HG03439 (cell line): ENCODE measurements at regions not wholly inside any gene's neighbourhood (a gene's known extent, or its start where the extent isn't known, plus 50 kb on each side); places are given as distances from the start of the nearest gene placed in this dataset.
A peak's percentile ranks its signal among the peaks of the same experiment; 100 is the strongest.

Source experiments
- ATAC-seq: cut with Tn5 transposase; IDR thresholded peaks from one replicate; pipeline ENCODE4 v1.9.1; 2021; ENCODE audit warnings: mild to moderate bottlenecking, moderate library complexity; ENCODE audit not compliant: unreplicated experiment

DNA sequence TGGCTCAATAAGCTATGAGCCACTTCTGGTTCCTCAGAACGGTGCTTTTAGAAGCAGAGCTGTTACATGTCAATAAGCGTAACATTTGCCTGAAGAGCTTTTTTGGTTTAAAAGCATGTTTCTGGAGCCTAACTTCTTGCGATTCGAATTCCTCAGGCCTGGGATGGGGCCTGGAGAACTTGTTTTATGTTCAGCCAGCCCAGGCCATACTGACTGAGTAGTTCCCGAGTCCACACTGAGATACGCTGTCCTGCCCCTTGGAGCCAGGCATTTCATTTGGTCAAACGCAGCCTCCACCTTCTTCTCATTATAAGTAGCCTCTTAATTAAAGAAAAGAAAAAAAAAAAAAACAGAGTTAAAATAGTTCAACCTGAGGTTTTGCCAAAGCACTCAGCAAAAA is 260.6 kb upstream of the ANKRD55 start:
- no peak for ATAC-seq

DNA sequence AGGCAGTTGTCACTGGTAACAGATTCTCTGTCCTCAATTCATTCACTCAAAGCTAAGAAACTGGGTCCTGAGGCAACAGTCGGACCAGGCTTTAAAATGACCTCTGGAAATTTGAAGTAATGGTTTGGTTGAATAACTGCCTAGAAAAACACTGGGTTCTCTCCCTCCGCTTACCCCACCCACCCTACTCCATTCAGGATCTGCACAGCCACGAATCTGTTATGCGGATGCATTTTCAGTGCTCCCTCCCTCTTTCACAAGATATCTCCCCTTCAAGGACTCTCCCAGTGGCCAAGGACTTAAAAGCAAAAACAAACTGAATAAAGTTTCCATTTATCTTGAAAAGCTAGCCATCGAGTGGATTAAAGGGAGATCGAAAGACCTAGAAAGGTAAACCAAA is 260.2 kb upstream of the ANKRD55 start:
- ATAC-seq: no peak

DNA sequence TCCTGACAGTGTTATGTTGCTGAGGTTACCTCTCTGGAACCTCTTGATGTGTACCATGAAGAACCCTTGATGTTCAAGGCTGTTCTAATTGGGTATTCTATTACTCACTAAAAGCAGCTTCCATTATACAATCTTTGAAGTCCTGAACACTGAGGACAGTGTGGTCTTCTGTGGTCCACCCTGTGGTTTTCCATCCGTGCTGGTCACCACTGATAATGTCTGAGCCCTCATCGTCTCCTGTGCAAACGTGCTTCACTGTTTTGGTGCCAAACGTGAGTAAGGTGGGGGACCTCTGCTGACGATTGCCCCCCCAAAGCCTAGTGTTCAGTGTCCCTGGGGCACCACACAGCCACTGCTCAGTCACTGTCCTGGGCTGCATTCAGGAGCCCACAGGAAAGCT is 259.7 kb upstream of the ANKRD55 start:
- ATAC-seq: no peak

DNA sequence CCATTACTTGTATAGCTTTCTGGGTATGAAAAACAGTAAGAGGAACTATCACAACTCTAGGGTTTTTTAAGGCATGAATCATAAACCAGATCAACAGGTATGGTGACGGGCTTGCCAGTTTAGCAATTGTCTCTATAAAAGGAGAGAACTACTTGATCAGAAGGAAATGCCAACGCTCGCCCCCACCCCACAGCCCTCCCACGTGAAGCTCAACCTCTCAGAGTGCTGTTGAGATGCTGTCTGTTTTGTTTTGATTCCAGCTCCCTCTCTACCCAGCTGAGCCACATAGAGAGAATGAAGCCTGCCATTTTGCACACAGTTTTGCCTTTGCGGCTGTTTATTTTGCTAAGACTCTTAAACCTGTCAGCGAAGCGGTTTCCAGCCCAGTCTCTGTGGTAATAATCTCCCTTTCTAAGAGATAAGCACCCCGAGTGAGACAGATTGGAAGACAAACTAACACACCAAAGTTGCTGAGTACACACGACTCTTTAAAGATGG is 257.9 kb upstream of the ANKRD55 start:
- no peak for ATAC-seq

DNA sequence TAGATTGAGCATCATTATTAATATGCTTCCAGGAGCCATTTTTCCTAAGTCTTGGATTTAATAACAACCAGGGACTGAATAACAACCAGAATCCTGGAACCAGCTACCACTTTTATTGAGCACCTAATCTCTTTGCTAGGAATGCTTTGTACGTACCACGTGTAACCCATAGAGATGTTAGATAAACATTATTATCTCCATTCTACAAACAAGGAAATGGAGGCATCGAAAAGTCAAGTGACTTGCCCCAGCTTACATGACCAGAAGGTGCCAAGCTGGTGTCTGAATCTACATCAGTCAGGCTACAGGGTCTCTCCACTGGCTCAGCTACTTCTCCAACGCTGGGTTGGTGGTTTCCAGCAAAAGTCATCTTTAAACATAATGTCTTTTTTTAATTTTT is 256.1 kb upstream of the ANKRD55 start:
- ATAC-seq: no peak

DNA sequence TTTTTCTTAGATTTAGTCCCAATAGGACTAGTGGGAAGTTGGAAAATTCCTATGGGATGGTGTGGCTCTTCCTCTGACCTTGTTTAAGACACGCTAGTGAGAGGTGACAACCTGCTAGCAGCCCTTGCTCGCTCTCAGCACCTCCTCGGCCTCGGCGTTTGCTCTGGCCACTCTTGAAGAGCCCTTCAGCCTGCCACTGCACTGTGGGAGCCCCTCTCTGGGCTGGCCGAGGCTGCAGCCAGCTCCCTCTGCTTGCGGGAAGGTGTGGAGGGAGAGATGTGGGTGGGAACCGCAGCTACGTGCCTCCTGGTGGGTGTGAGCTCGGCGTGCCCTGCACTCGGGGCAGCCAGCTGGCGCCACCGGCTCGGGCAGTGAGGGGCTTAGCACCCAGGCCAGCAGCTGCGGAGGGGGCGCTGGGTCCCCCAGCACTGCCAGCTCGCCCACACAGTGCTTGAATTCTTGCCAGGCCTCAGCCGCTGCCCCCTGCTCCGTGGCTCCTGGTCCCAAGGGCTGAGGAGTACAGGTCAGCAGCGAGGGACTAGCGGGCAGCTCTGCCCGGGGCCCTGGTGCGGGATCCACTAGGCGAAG is 254.5 kb upstream of the ANKRD55 start:
- ATAC-seq: no peak

DNA sequence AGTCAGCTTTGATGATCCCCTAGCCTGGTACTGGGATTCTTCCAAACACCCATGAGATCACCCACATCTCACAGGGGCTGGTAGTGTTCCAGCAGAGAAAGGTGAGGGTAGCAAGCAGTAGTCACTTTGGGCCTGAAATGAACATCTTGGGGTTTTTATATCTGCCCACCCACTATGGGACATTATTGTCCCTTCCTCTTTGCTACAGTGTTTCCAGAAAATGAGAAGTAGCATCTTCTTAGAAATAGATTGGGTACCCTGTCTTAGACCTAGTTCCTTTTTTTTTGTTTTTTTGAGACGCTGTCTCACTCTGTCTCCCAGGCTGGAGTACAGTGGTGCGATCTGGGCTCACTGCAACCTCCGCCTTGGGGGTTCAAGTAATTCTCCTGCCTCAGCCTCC is 249.2 kb upstream of the ANKRD55 start:
- ATAC-seq: no peak

DNA sequence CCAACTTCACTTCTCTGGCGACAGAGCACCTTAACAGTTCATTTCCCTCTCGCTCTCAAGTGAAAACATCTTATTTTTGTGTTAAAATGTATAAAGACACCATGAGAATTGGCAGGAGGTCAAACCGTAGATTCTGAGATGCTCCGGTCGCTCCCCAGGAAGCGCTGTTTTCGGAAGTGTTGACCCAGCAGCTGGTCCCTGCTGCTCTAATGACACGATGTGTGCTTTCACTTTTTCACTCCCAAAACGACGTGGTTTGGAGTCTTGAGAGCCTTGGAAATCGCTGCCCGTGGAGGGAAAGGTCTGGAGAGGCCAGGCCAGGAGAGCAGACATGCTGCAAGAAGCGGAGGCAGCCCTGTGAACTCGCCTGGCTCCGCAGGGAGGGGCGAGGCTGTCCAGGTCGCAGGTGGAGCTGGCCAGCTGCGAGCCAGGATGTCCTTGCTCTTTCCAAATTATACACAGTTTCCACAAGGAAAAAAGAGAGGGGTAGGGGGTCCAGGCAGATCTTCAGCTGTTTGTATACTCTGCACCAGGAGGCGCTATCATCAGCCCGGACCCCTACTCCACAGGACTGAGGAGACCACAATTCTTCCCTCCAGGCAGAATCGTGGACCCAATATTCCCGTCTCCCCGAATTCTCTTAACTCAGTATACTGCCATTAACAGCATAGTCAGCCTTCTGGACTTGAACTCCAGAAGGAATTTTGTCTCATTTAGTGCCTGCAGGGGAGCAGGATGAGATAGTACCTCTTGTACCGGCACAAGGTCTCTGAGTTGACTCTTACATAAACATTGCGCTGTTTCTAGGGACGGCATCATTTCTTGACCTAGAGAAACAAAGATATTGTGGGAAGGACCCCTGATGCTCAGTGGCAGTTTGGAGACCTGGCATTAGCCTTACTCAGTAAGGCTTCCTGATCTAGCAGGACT is 248.6 kb upstream of the ANKRD55 start:
- ATAC-seq: no peak

DNA sequence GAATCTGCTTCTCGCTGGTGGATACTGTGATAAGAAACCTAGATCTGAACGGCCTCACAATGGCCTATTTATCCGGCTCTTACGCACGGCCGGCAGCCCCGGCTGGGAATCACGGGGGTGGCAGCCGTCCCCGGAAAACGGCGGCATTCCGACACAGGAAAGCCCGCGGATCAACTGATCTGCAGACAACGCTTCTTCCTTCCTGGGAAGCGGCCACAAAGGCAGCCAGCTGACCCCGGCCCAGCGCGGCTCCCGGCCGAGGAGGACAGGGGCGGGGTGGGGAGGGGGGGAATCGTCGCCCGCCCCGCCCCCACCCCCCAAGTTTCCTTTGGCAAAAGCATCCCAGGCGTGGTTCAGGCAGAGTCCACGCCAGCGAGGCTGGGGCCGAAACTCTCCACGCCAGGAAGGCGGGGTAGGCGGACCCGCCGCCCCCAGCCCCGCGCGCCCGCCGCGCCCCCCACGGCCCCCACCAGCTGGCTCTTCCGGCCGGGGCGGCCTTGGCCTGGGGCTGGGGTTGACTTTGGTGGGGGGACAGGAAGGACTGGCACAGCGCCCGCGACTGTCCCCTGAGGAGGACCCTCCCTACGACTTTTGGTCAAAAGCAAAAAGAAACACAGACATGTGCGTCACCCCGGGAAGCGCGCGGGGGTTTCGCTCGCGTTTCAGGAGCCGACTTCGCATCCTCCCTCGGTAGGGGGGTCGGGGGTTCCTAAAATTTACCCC is 247.7 kb upstream of the ANKRD55 start:
- ATAC-seq: no peak

DNA sequence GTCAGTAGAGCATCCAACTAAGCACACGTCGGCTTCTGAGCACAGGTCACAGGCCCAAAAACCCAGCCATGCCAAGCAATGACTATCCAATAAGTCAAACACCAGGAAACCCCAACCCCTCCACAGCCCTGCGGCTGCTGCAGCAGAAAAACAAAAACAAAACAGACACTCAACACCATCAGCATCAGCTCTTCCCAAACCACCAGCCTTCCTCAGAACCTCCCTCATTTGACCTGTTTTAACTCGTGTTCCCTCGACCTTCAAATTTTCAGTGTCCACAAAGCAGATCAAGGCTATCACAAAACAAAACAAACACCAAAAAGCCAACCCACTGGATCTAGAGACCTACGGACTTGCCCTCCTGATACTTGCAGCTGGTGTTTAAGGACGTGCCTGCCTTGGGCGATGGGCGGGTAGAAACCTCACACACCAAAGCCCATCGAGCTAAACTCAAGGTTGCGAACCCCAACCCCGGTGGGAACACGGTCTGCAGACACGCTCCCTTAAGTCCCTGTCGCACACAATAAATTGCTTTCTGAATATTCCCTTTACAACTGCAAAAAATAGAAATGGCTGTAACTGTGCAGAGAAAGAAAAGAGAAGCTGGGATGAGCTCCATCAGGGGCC is 247.1 kb upstream of the ANKRD55 start:
- ATAC-seq: peak; percentile 35

DNA sequence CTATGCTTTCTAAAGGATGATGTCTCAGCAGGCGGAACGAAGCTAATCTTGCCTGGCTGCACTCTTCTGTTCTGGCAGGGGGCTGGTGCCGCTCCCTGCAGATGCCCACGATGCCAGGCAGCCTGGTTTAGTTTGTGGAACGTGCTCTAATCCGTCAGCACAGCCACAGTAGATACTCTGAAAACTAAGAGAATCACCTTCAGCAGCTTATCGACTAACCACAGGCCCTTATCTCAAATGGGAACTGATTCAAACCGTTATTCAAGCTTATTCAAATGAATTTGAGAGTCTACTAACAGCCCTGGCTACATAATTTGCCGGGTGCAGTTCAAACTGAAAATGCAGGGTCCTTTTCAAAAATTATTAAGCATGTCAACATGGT is 246.6 kb upstream of the ANKRD55 start:
- peak; percentile 46 for ATAC-seq

DNA sequence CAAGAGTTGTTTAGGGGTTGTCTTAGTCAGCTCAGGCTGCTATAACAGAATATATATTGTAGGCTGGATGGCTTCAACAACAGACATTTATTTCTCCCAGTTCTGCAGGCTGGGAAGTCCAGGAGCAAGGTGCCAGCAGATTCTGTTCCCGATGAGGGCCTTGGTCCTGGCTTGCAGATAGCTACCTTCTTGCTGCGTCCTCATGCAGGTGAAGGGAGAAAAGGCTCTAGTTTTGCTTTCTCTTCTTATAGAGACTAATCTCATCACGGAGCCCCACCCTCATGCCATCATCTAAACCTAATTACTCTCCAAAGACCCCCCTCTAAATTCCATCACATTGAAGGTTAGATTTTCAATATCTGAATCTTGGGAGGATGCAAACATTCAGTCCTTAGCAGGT is 246.0 kb upstream of the ANKRD55 start:
- no peak for ATAC-seq

DNA sequence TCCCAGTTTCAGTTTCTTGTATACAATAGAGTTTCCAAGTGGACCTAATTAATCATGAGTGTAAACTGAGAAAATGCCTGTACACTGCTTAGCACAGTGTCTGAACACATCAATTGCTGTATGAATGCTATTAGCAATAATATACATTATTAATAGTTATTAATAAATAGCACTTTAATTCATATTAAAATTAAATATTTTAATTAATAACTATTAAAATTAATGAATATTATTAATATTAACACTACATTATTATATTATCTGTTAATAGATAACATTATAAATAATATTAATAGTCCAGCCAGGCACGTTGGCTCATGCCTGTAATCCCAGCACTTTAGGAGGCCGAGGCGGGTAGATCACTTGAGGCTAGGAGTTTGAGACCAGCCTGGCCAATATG is 244.9 kb upstream of the ANKRD55 start:
- no peak for ATAC-seq

DNA sequence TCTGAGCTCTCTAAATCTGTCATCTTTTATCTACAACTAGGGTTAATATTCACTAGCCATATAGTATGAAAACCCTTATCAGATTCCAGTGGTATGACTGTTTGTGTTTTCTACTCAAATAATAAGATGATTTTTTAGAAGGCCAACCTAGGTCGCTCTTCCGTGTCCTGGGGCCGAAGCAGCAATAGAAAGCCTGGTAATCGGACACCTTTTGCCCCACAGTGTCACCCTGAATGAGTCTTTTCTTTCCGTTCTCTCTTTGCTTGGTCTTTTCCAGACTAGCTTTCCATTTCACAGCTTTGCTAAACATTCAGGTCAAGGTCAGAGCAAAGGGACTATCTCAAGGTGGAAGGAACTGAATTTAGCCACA is 243.3 kb upstream of the ANKRD55 start:
- no peak for ATAC-seq

DNA sequence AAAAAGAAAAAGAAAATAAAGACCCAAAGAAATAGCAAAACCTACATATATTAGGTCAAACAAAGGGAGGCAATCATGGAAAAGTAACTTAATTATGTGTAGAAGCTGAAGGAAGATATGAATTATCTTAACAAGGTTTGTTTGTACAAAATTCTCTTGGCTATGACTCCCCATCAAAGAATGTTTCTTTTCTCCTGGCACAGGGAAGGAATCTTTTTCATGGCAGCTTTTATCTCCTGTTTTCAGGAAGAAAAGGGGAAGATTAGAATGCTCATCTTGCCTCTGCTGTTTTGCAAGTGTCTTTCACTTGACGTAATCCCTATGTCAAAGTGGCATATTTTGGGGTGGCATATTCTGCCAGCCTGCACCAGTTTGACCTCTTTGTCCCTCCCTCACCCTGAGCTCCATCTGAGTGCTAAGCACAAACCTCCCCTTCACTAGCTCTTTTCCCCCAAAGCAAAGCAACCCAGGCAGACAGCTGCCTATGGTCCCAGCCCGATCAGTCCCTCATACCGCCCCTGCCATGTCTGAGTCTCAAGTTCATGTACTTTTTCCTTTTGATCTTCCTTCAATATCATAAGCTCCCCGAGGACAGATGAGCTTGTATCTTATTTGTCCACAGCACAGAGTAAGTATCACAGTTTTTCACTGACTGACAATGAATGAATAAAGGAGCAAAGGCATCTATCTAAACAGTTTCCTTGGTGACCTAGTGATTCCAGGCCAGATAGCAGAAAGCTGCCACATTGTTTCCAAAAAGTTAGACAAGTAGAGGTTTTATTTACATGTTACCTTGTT is 242.8 kb upstream of the ANKRD55 start:
- no peak for ATAC-seq

DNA sequence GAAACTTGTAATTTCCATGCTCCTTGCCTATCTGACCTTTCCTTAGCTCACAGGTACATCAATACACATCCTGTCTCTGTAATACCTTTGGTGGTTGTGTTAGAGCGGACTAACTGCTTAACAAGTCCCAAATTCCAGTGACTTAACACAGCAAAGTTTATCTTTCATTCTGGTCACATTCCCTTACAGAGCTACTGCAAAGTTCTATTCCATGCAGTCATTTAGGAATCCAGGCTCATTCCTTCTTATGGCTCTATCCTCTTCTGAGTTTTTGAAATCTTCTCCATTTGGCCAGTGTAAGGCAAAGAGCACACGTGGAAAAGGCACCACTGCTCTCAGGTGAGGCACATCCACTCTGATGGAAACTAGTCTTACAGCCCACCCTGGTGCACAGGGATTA is 238.6 kb upstream of the ANKRD55 start:
- ATAC-seq: no peak

DNA sequence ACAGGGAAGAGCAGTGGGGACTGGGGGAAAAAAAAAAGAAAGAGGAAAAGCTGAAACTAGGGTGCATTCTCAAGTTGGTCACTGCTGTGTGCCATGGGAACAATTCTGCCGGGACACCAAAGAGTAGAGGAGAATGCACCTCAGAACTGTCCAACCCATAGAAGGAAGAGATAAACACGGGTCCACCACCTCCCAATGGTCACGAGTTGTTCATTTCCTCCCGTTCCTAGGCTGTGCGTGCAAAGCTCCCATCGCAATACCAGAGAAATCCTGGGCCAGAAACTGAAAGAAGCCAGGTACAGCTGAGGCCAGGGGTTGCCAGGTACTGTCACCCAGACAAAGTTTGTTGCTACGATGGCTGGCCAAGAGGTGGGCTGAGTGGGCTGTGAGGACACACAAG is 236.9 kb upstream of the ANKRD55 start:
- ATAC-seq: no peak

DNA sequence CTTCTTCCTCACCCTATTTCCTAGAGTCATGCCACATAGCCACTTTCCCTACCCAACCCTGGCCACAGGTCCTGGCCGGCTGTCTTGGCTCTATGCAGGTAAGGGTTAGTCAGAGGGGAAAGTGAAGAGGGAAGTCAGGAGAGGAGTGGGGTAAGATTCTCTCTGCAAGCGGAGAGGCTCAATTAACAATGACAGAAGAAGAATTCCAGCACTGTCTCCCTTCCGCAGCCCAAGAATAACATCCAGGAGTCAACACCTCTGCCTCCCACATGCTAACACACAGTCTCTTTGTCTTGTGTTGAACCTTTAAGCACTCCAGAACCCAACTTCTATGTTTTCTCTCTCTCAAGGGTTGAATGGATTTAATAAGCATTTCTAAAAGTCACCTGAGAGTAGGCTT is 235.1 kb upstream of the ANKRD55 start:
- no peak for ATAC-seq

DNA sequence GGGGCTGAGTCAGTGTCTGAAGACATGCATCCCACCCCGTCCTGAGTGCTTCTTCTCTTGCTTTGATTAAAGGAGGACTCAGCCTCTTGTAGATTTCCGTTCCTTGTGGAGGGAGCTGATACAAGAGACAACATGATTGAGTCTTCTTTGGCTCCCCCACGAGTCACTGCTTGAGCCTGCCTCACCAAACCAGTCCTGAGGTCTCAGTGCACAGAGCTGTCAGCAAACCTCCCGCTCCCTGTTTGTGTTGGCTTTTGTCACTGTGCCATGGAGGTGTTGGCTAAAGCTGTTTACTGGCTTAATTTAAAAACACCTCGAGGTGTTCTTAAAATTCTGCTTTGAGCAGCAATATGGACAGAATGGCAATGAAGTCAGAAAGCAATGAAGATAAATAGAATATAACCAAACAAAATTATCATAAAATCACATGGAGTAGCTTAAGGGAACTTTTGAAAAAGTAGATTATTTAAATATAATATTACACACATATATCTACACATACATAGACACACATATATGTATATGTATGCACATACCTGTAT is 234.1 kb upstream of the ANKRD55 start:
- ATAC-seq: no peak

DNA sequence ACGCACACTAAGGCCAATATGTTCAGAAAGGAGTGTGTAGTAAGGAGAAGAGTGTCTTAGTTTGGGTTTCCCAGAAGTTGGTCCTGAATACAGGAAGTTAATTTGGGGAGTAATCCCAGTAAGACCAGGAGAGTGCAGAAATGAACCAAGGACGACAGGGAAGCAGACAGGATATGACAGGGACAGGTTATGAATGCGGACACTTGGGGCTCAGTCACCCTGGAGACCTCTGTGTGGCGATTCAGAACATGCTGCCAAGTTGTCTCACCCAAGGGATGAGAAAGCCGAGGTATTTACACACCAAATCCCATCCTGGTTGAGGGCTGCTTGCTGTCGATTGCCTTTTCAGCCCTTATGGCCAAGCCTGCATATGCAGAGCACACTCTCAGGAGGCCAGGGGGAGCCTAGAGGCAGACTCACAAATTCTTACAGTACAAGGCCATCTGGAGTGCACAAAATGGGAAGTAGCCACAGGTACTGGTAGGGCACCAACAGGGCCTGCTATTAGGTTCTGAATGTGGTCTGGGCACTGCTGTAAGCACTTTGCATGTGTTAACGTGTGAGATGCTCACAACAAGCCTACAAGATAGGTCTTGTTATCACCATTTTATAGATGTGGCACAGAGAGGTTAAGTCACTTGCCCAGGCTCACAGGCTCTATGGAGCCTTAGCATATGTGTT is 233.1 kb upstream of the ANKRD55 start:
- no peak for ATAC-seq
